ENCODE measurements at regions not wholly inside any gene's neighbourhood (a gene's known extent, or its start where the extent isn't known, plus 50 kb on each side); places are given as distances from the start of the nearest gene placed in this dataset.

DNA sequence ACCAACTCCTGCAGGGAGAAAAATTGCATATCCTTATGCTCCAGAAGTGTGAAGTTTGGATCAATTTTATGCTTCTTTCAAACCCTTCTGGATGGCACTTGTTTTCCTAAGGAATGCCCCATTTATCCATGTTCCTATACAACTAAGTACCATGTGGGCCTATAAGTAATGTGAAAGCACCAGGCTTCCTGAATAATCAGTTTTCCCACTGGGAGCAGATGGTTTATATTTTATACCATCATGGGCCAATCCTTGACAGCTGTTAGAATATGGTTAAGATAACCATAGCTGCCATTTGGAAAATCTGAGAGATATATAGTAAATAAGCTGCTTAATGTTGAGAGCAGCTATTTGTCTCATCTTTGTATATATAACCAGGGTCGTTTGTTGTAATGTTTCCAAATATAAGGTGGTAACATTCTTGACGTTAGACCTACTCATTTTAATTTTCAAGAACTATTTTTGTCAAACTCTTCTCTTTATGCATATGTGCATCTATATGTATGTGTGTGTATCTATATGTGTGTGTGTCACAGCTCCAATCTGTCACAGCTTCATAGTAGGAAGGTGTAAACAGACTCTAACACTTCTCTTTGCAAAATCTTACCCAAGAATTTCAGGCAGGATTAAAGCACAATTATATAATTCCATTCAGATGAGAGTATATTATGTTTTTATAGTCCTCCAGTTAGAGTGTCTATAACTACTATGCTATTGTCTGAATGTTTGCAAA, 458.7 kb upstream of the GCFC2 start:
- Mint-ChIP-seq H3K4me1 (ENCODE audit: unreplicated experiment) (no peaks in the 10 kb centered on the region), H3K36me3 (no peaks in the 10 kb centered on the region), H3K9me3 (peaks cover 6% of the 10 kb centered on the region), H3K27me3 (no peaks in the 10 kb centered on the region), H3K4me3 (no peak overlapping the region), H3K27ac (no peak overlapping the region)
- TF ChIP-seq, protein P1, sequence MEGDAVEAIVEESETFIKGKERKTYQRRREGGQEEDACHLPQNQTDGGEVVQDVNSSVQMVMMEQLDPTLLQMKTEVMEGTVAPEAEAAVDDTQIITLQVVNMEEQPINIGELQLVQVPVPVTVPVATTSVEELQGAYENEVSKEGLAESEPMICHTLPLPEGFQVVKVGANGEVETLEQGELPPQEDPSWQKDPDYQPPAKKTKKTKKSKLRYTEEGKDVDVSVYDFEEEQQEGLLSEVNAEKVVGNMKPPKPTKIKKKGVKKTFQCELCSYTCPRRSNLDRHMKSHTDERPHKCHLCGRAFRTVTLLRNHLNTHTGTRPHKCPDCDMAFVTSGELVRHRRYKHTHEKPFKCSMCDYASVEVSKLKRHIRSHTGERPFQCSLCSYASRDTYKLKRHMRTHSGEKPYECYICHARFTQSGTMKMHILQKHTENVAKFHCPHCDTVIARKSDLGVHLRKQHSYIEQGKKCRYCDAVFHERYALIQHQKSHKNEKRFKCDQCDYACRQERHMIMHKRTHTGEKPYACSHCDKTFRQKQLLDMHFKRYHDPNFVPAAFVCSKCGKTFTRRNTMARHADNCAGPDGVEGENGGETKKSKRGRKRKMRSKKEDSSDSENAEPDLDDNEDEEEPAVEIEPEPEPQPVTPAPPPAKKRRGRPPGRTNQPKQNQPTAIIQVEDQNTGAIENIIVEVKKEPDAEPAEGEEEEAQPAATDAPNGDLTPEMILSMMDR (conservative IDR thresholded peaks at IDR 0.05), result no peak
- DNase-seq (ENCODE audit: extremely low spot score, unreplicated experiment), result no peak

DNA sequence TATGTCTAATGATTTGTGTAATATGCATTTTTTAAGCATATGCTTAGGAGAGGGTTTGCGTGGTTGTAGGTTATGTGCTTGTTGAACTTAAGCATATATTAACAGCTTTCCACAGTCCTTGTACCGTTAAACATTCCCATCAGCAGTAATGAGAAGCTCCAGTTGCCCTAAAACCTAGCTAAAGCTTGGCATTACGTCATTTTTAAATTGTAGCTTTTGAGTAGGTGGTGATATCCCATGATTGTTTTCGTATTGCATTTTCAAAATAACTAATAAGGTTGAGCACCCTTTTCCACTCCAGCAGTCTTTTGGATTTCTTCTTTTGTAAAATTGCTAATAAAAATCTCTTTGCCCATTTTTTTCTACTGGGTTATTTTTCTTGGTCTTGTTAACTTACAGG, 453.1 kb upstream of the GCFC2 start:
- Mint-ChIP-seq H3K4me3 (no peak overlapping the region), H3K27ac (no peak overlapping the region), H3K9me3 (no peaks in the 10 kb centered on the region)

DNA sequence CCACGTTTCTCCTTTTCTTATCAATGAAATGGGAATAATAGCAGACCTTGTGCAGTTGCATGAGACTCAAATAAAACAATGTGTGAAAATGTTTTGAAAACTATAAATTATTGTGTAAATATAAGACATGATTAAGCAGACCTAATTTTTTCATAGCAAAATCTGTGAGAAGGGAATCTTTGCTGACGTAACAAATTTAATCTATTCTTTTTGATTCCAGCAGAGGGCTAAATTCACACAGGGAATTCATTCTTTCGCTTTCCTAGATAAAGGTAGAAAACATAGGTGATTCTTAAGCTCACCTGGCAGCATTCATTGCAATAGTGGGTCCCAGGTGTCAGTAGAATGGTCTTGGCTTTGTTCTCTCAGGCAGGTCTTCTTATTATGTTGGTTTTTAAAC, 450.0 kb upstream of the GCFC2 start:
- DNase-seq (ENCODE audit: extremely low spot score, unreplicated experiment), result no peak
- TF ChIP-seq, protein P1 (conservative IDR thresholded peaks at IDR 0.05), result no peak
- Mint-ChIP-seq H3K36me3 (no peaks in the 10 kb centered on the region), H3K27ac (no peak overlapping the region), H3K4me3 (no peak overlapping the region), H3K27me3 (no peaks in the 10 kb centered on the region), H3K9me3 (no peaks in the 10 kb centered on the region), H3K4me1 (ENCODE audit: unreplicated experiment) (peaks cover 9% of the 10 kb centered on the region)

More for the DNA sequence above, 453.1 kb upstream of the GCFC2 start:
- Mint-ChIP-seq H3K27me3 (no peaks in the 10 kb centered on the region), H3K4me1 (ENCODE audit: unreplicated experiment) (peaks cover 2% of the 10 kb centered on the region), H3K36me3 (no peaks in the 10 kb centered on the region)
- DNase-seq (ENCODE audit: extremely low spot score, unreplicated experiment), result no peak
- TF ChIP-seq, protein P1 (conservative IDR thresholded peaks at IDR 0.05), result no peak

DNA sequence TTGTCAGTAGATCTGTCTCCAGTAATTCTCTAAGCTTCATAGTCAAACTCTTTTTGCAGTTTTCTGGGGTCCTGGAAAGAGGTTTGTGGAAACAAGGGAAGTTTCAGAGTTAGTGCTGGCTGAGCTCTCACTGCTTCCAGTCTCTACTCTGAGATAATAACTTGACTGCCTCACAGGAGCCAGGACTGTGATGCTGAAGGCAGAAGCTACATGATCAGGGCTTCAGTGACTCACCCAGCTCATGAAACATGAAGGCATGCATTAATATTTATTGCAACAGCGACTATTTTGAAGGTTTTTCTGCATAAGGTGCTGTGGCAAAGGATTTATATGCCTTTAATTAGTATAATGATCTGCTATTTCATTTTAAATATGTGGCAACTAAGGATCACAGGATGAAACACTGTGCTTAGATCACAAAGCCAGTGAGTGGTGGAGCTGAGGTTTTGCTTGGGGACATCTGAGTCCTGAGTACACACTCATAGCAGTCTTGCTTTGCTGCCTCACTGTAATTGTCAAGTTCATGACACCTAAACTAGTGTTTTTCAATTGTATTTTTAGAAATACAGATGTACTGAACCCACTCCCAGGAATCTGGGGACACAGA, 448.4 kb upstream of the GCFC2 start:
- H3K27me3 Mint-ChIP-seq, result no peaks in the 10 kb centered on the region
- H3K27ac Mint-ChIP-seq, result no peak overlapping the region
- TF ChIP-seq, protein P1 (conservative IDR thresholded peaks at IDR 0.05), result no peak
- no peaks in the 10 kb centered on the region for H3K36me3 Mint-ChIP-seq
- no peak overlapping the region for H3K4me3 Mint-ChIP-seq
- peaks cover 9% of the 10 kb centered on the region for H3K4me1 Mint-ChIP-seq (ENCODE audit: unreplicated experiment)
- DNase-seq (ENCODE audit: extremely low spot score, unreplicated experiment), result no peak
- H3K9me3 Mint-ChIP-seq, result no peaks in the 10 kb centered on the region

DNA sequence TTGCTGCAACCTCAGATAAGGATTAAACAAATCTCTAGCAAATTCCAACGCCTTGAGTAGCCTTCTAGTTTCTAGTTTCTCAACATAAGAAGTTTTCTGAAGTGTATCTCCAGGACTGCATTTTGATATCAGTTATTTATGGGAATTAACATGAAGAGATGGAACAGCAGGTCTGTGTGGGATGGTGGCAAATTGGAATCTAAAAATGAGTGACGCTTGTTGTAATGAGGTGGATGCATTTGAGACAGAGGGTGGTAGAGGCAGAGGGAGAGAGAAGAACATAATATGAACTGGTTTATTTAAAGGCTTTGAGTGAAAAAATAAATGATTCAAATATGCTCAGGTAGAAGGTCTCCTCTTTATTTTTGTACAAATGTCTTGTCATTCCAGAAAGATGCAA, 446.8 kb upstream of the GCFC2 start:
- no peak for DNase-seq (ENCODE audit: extremely low spot score, unreplicated experiment)
- H3K4me3 Mint-ChIP-seq, result no peak overlapping the region
- H3K9me3 Mint-ChIP-seq, result no peaks in the 10 kb centered on the region
- peaks cover 9% of the 10 kb centered on the region for H3K4me1 Mint-ChIP-seq (ENCODE audit: unreplicated experiment)
- H3K27me3 Mint-ChIP-seq, result no peaks in the 10 kb centered on the region
- no peaks in the 10 kb centered on the region for H3K36me3 Mint-ChIP-seq
- no peak overlapping the region for H3K27ac Mint-ChIP-seq
- TF ChIP-seq, protein P1 (conservative IDR thresholded peaks at IDR 0.05), result no peak

All from type B pancreatic cell (in vitro differentiated cells).